ENCODE measurements at regions not wholly inside any gene's neighbourhood (a gene's known extent, or its start where the extent isn't known, plus 50 kb on each side); places are given as distances from the start of the nearest gene placed in this dataset.
"Not testable (repeated sequence)": the region's sequence is repeated elsewhere in the genome, so short reads cannot be mapped to it uniquely, and the experiment has no call there.

DNA sequence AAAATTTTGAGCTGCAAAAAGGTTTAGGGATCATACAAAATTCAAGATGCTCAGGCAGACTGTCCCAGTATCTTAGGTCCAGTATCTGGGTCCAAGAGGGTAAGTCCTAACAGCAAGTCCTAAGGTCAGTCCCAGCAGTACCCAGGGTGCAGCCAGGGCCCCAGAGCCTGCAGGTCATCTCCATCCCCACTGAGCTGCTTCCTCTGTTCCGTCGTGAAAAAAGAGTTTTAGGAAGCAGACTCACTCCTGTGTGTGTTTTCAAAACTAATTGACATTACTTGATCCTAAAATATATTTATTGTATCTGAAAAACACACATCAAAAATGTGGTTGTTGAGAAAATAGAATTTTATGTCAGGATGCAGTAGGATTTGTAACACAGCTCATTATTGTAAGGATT is 69.9 kb upstream of the ALKAL2 start:
- no peak for DNase-seq (ENCODE audit: low read depth)
- no peak overlapping the region for H3K4me3 ChIP-seq (ENCODE audit: low read depth, low read length)
- TF ChIP-seq, protein P1, sequence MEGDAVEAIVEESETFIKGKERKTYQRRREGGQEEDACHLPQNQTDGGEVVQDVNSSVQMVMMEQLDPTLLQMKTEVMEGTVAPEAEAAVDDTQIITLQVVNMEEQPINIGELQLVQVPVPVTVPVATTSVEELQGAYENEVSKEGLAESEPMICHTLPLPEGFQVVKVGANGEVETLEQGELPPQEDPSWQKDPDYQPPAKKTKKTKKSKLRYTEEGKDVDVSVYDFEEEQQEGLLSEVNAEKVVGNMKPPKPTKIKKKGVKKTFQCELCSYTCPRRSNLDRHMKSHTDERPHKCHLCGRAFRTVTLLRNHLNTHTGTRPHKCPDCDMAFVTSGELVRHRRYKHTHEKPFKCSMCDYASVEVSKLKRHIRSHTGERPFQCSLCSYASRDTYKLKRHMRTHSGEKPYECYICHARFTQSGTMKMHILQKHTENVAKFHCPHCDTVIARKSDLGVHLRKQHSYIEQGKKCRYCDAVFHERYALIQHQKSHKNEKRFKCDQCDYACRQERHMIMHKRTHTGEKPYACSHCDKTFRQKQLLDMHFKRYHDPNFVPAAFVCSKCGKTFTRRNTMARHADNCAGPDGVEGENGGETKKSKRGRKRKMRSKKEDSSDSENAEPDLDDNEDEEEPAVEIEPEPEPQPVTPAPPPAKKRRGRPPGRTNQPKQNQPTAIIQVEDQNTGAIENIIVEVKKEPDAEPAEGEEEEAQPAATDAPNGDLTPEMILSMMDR (IDR thresholded peaks at IDR 0.05; ENCODE audit: low read depth, low read length, missing control alignments), result no peak

DNA sequence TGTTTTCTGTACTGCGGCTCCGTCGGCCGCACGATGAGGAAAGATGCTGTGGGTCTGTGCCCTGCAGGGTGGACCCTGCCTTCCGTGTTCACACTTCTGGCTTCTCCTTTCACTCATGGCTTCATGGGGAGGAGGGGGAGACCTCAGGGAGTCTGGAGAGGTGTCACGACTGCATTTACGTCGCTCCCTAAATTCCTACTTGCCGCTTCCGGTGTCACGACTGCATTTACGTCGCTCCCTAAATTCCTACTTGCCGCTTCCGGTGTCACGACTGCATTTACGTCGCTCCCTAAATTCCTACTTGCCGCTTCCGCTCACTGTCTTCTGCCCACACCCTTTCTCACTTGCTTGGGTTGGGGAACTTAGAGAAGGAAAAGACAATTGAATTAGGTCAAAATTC is 68.4 kb upstream of the ALKAL2 start:
- not testable (repeated sequence) for DNase-seq (ENCODE audit: low read depth); H3K4me3 ChIP-seq (ENCODE audit: low read depth, low read length)

DNA sequence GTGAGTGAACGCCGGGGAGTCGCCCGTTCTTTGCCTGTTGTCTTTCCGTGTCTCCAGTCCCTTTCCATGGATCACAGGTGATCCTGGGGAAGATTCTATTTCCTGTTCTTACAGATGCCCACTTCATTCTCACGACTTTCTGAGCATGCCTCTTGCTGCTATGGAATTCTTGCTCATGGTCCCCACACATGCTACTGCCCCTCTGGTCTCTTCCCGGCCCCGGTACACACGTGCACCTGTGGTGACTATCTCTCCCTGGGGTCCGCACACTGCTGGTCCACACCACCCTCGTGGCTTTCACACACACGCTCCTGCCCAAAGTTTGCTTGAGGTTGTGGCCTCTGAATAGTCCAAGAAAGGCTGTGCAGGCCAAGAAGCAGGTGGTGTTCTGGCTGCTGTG is 67.9 kb upstream of the ALKAL2 start:
- H3K4me3 ChIP-seq (ENCODE audit: low read depth, low read length), result no peak overlapping the region
- TF ChIP-seq, protein P1 (IDR thresholded peaks at IDR 0.05; ENCODE audit: low read depth, low read length, missing control alignments), result no peak
- no peak for DNase-seq (ENCODE audit: low read depth)

DNA sequence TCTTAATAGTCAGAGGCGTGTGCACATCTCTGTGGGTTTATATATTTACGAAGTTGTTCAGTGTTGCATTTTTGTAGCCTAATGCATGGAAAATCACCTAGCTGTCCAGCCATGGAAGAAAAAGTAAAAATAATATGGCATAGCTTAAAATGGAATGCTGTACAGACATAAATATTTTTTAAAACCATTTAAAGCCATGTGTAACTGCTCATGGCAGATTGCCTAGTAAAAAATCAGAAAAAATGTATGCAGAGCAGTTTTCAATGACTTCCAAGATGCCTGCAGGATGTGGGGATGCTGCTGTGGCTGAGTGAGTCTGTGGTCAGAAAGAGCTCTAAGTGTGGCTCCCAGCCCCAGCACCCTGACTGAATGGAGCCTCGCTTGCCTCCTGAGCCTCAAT is 64.8 kb upstream of the ALKAL2 start:
- H3K4me3 ChIP-seq (ENCODE audit: low read depth, low read length), result no peak overlapping the region
- TF ChIP-seq, protein P1 (IDR thresholded peaks at IDR 0.05; ENCODE audit: low read depth, low read length, missing control alignments), result no peak
- DNase-seq (ENCODE audit: low read depth), result no peak

DNA sequence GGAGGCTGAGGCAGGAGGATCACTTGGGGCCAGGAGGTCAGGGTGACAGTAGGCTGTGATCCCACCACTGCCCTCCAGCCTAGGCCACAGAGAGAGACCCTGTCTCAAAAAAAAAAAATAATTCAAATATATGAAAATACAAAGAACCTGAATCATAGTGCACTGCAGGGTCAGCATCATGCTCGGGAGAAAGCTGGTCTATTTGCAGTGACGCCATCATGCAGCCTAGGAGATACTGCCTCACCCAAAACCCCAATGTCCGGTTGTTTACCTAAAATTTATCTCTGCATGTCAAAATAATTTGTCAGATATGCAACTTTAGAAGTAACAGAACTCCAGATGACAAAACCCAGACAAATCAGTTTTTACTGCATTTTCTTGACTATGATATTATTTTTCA is 61.5 kb upstream of the ALKAL2 start:
- no peak overlapping the region for H3K4me3 ChIP-seq (ENCODE audit: low read depth, low read length)
- TF ChIP-seq, protein P1 (IDR thresholded peaks at IDR 0.05; ENCODE audit: low read depth, low read length, missing control alignments), result no peak

DNA sequence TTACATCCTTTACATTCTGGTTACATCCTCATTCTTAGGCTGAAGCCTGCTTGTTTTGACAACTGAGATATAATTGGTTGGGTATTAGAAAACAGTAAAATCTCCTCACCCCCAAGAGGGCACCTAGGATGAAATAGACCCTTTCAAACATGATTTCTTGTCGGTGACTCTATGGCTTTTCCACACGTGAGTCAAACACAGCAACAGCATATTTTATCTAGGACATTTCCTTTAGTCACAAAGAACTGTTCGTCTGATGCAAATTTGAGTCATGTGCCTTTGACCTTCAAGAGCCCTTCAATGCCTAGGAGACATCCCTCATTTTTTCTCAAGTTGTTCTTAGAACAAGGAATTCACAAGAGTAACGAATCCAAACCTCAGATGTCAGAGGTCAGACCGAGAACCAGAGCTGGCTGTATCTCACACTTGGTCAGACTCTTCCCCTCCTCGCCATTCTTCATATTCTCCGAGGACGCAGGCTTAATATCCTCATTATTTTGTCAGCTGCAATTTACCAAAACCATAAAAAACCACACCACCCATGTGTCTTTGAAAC is 60.5 kb upstream of the ALKAL2 start:
- TF ChIP-seq, protein P1 (IDR thresholded peaks at IDR 0.05; ENCODE audit: low read depth, low read length, missing control alignments), result no peak
- DNase-seq (ENCODE audit: low read depth), result no peak
- H3K4me3 ChIP-seq (ENCODE audit: low read depth, low read length), result no peak overlapping the region

More for the DNA sequence above, 61.5 kb upstream of the ALKAL2 start:
- no peak for DNase-seq (ENCODE audit: low read depth)

DNA sequence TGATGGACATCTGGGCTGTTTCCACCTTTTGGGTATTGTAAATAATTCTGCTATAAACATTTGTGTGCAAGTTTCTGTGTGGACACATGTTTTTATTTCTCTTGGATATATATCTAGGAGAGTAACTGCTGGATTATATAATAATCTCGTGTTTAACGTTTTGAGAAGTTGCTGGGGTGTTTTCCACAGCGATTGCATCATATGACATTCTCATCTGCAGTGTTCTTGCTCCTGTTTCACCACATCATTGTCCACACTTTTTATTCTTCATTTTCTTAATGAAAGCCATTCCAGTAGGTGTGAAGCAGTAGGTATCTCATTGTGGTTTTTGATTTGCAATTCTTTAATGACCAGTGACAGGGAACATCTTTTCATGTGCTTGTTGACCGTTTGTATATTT is 56.9 kb upstream of the ALKAL2 start:
- H3K4me3 ChIP-seq (ENCODE audit: low read depth, low read length), result no peak overlapping the region
- TF ChIP-seq, protein P1 (IDR thresholded peaks at IDR 0.05; ENCODE audit: low read depth, low read length, missing control alignments), result no peak
- no peak for DNase-seq (ENCODE audit: low read depth)

Measured in GM12864 (cell line).